GM19099 (cell line): ENCODE measurements at regions not wholly inside any gene's neighbourhood (a gene's known extent, or its start where the extent isn't known, plus 50 kb on each side); places are given as distances from the start of the nearest gene placed in this dataset.

Experiments used
- POLR2A ChIP-seq: IDR thresholded peaks from 3 replicates; pipeline ENCODE4 v1.6.1; 2011; ENCODE audit warnings: low read depth; ENCODE audit not compliant: insufficient read length; ENCODE audit errors: extremely low read depth

GRCh38 chr2:176744146-176744545 lies 468.4 kb upstream of the HNRNPA3 start:
- TF ChIP-seq POLR2A = no peak

DNA sequence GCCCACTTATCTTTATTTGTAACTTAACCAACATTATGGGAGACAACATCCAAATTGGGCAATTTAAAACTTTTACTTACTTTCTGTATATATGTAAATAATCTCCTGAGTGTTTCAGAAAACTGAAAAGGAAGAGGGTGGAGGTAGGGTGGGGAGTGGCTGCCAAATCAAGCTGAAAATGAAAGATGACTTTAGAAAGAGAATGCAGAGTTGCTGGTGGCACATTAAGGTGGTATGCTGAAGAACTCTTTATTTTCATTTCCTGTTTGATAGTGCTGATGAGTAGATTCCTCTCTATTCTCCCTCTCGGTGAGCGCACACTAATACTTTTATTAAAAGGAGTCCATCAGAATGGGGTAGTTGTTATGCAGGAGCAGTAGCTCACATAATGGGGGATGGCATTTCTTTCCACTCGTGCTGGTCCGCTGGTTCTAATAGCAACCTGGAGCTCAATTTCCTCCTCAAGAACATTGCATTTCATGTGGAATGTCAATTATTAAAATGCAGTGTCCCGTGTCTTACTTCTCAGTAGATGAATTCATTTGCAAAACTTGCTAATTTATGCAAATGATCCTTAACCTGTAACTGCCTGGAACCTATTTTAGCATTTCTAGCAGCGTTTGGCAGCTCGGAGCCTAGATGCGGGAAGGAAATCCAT lies 466.9 kb upstream of the HNRNPA3 start:
- TF ChIP-seq POLR2A = no peak

DNA sequence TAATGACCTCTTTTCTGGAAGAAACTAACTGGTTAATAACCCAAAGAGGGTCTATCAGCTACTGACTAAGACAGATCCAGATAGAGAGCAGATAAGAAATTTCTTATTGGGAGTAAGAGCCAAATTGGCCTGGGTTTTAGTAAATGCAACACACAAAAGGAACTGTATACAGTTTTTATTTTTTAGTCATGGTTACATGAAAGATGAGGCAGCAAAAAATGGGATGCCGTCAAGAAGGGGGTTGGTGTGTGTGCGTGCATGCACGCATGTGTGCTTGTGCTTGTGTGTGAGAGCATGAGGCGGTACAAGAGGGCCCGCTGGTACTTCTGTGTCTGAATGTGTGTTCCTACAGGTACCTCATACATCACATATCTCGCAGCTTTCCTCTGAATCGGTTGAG lies 466.2 kb upstream of the HNRNPA3 start:
- no peak for TF ChIP-seq POLR2A

GRCh38 chr2:176747506-176747905 lies 465.1 kb upstream of the HNRNPA3 start:
- TF ChIP-seq POLR2A = no peak

GRCh38 chr2:176747928-176748327 lies 464.7 kb upstream of the HNRNPA3 start:
- no peak for TF ChIP-seq POLR2A

DNA sequence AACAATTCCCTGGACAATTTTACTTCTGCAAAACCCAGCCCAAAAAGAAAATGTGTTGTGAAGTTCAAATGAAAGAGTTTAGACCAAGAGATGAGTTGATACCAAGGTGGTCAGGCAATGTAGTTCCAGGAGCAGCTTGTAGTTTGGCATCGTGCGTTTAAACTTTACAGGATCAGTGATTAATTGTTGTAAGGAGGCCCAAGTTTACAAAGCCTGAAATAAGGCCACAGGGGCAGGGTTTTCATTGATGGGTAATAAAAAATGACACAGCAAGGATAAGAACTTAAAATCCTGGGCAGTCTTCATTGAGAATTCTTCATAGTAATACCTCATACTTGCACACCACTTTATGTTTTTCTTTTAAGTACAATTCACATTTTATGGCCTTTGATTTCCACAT lies 463.9 kb upstream of the HNRNPA3 start:
- TF ChIP-seq POLR2A = no peak

DNA sequence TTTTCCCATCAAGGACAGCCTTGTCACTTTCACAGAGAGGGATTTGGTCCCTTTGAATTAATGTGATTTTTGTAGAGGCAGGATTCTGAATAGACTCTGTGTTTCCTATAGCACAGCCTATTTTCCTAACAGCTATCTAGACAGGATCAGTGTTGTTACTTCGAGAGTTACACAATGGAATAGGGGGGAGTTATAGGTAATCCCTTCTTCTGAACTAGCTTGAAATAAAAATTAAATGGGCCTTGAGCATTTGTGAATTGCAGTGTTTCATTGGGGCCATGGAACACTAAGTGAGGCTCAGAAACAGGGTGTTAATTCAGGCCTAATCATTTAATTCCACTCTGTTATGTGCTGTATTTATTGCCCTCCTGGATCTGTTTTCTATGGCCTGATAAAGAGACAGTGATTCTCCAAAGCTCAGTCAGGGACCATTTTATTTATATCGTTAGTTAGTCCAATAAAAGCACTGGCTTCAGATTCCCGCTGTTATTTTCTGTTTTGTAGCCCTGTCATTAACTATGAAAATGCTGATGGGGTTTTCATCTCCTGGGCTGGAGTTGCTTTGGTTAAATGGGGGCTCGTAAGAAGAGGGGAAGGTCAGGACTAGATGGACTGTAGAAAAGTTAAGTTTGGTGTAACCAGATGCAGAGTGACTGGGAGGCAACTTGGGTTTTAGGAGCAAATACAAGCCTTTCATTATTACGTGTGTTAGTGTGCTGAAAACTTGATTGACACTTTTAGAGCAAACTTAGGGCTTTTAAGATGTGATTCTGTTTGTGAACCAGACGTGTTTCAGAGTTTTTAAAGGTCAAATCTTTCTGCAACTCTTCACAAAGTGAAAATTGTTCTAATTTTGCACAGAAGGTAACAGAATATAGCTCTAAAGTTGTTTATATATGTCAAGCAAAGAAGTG lies 461.0 kb upstream of the HNRNPA3 start:
- no peak for TF ChIP-seq POLR2A

- no peak for TF ChIP-seq POLR2A
Measured at GRCh38 chr2:176752295-176752694, 460.3 kb upstream of the HNRNPA3 start.

- no peak for TF ChIP-seq POLR2A
Measured at GRCh38 chr2:176753205-176753604, 459.4 kb upstream of the HNRNPA3 start.

DNA sequence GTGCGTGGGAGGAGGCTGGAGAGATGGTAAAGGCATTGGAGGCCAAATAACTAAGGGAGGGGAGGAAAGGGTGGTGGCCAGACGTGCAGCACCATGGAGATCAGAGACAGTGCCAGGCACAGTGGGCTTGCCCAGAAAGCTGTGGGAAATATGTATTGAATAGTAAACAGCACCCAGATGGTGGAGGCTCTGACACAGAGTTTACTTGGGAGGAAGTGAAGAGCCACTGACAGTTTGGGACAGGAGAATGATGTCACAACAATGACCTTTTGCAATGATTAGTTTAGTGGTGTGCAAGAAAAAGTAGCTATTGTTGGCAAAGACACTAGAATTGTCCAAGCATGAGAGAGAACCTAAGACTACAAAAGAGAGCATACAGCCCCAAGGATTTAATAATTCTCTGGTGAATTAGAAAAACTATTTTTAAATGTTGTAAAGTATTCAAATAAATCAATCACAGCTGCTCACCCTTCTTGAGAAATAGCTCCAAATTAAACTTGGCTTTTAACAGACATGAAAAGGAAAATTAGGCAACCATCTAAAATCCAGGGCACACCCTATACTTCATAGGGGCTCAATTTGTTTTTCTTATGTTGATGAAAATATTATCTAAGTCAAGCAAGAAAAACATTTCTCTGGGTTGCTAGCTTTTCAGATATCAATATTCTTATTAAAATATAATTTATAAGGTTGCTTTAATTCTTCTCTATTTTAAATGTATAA lies 458.7 kb upstream of the HNRNPA3 start:
- no peak for TF ChIP-seq POLR2A

DNA sequence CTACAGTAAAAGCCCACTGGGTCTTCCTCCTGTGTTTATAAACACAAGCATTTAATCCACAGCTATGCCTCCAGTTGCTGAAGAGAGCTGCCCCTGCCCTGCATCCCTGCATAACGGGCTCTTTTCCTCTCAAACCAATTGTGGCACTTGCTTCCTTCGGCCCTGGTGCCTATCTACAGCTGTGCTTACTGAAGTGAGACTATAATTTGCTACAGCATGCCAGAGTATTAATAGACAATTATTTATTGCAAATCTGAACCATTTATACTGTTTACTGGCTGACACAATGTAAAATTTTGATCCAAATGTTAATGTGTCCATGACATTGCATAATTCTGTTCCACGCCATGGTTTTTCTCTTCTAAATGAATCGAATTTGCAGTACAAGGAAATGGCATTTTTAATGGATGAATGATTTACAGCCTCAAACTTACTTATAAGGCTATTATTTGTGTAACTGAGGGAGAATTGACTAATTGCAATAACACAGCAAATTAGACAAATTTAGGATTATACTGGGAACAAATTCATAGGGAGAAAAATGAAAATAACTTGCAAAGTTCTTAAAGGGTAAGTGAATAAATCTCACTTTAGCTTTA lies 457.0 kb upstream of the HNRNPA3 start:
- TF ChIP-seq POLR2A = no peak

DNA sequence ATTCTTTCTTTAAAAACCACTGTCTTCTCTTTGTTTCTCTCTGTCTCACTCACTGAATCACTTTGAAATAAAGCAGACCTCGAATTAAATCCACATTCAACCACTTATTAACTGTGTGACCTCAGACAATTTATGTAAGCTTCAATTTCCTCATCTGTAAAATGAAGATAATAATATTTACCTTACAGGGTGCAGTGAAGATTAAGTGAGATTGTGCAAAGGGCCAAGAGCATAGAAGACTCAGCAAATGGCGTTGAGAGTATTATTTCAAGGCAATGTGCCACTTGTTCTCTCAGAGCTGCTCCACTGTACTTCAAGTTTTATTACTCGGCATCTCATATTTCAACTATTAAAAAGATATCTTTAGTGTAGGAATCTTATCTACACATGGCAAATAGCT lies 454.2 kb upstream of the HNRNPA3 start:
- TF ChIP-seq POLR2A = no peak

DNA sequence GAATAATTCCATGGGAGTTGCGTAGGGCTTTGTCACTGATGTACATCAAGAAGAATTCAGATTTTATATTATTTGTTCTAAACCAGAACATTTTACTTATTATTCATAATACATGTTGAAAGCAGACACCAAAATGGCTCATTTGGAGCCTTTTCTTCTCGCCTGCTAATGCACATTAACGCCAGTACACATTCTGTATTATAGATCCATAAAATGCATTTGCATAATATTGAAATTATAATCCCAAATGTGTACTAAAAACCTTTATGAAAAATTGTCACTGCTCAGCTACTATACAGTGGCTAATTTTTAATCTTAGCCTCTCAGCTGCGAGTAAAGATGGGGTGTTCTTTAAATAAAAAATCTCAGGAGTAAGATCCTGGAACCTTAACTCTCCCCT lies 452.2 kb upstream of the HNRNPA3 start:
- TF ChIP-seq POLR2A = no peak

DNA sequence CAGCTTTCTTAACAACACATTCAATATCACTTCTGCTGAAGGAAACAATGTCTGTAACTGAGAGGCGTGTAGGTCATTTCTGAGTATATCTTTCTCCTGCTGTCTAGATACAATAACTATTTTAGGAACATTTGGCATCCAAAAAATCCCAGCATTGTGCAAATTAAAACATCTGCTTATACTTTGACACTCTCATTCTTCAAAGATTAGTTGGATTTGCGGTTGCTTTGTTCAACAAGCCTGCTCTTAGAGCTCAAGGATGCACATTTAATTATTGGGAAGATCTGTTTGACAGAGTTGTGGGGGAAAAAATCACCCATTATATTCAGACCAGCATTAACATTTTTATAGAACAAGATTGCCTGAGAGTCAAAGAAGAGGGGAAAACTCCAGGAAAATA lies 449.5 kb upstream of the HNRNPA3 start:
- no peak for TF ChIP-seq POLR2A

- no peak for TF ChIP-seq POLR2A
Measured at GRCh38 chr2:176763851-176764404, 448.7 kb upstream of the HNRNPA3 start.

- no peak for TF ChIP-seq POLR2A
Measured at GRCh38 chr2:176764921-176765320, 447.7 kb upstream of the HNRNPA3 start.

GRCh38 chr2:176766005-176766404 lies 446.6 kb upstream of the HNRNPA3 start:
- no peak for TF ChIP-seq POLR2A
